IMR-90 (cell line): ENCODE measurements at regions not wholly inside any gene's neighbourhood (a gene's known extent, or its start where the extent isn't known, plus 50 kb on each side); places are given as distances from the start of the nearest gene placed in this dataset.

Source experiments
- CEBPB ChIP-seq: IDR thresholded peaks from 2 replicates; pipeline ENCODE4 v1.6.1; 2012; ENCODE audit warnings: low read depth, low read length, improper control_type of control experiment
- CHD1 ChIP-seq: IDR thresholded peaks from 2 replicates; pipeline ENCODE4 v1.6.1; 2012; ENCODE audit warnings: low read depth, low read length, improper control_type of control experiment
- FOS ChIP-seq: fragments of 150-350 bp; IDR thresholded peaks from 2 replicates; pipeline ENCODE4 v1.6.1; 2016; ENCODE audit warnings: low read depth, low read length
- MAFK ChIP-seq: IDR thresholded peaks from 2 replicates; pipeline ENCODE4 v1.6.1; 2012; ENCODE audit warnings: low read depth, low read length, improper control_type of control experiment
- MAZ ChIP-seq: IDR thresholded peaks from 2 replicates; pipeline ENCODE4 v1.6.1; 2012; ENCODE audit warnings: low read depth, mild to moderate bottlenecking, low read length, improper control_type of control experiment, moderate library complexity, borderline replicate concordance
- MXI1 ChIP-seq: IDR thresholded peaks from 2 replicates; pipeline ENCODE4 v1.6.1; 2012; ENCODE audit warnings: low read depth, mild to moderate bottlenecking, low read length, moderate library complexity, borderline replicate concordance
- NFE2L2 ChIP-seq: fragments of 150-350 bp; IDR thresholded peaks from 2 replicates; pipeline ENCODE4 v1.6.1; 2016; ENCODE audit warnings: low read depth, mild to moderate bottlenecking, low read length
- POLR2A ChIP-seq: IDR thresholded peaks from 2 replicates; pipeline ENCODE4 v1.6.1; 2012; ENCODE audit warnings: mild to moderate bottlenecking, low read depth, low read length
- RAD21 ChIP-seq: IDR thresholded peaks from 2 replicates; pipeline ENCODE4 v1.6.1; 2012; ENCODE audit warnings: low read length, improper control_type of control experiment
- RCOR1 ChIP-seq: IDR thresholded peaks from 2 replicates; pipeline ENCODE4 v1.6.1; 2012; ENCODE audit warnings: mild to moderate bottlenecking, low read length, improper control_type of control experiment; ENCODE audit not compliant: insufficient replicate concordance
- RFX5 ChIP-seq: IDR thresholded peaks from 2 replicates; pipeline ENCODE4 v1.8.0; 2012; ENCODE audit warnings: low read depth, mild to moderate bottlenecking, low read length, moderate library complexity
- TF ChIP-seq, protein P1 (sequence below): conservative IDR thresholded peaks from 2 replicates; pipeline ENCODE4 v1.5.1; 2012; ENCODE audit warnings: mild to moderate bottlenecking, low read depth, low read length, improper control_type of control experiment
- TF ChIP-seq, protein P2 (sequence below): fragments of 150-350 bp; IDR thresholded peaks from 2 replicates; pipeline ENCODE4 v1.6.1; 2017; ENCODE audit warnings: mild to moderate bottlenecking, antibody characterized with exemption, low read length, low read depth
- TF ChIP-seq, protein P3 (sequence below): fragments of 150-350 bp; IDR thresholded peaks from 2 replicates; pipeline ENCODE4 v1.6.1; 2016; ENCODE audit warnings: low read depth, mild to moderate bottlenecking, low read length, moderate library complexity, borderline replicate concordance

DNA sequence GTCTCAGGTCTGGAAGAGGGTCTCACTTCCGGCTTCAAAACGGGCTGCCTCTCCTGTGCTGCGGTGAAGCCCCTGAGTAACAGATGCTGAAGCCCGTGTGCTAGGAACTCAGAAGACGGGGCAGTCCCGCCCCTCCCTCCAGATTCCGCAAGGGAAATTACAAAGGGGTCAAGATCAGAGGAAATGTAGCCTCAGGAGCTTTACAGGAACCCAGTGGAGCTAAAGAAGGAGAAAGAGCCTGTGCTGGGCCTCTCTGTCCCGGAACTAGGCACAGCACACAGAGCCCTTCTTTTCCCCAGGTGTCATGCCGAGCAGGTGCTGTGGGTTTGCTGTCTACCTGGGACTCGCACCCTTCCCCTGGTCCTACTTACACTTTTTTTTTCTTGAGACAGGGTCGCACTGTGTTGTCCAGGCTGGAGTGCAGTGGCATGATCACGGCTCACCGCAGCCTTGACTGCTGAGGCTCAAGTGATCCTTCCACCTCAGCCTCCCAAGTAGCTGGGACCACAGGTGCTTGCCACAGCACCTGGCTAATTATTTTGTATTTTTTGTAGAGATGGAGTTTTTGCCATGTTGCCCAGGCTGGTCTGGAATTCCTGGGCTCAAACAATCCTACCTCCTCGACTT lies 72.7 kb upstream of the MAP4K4 start:
- TF ChIP-seq, protein P1, sequence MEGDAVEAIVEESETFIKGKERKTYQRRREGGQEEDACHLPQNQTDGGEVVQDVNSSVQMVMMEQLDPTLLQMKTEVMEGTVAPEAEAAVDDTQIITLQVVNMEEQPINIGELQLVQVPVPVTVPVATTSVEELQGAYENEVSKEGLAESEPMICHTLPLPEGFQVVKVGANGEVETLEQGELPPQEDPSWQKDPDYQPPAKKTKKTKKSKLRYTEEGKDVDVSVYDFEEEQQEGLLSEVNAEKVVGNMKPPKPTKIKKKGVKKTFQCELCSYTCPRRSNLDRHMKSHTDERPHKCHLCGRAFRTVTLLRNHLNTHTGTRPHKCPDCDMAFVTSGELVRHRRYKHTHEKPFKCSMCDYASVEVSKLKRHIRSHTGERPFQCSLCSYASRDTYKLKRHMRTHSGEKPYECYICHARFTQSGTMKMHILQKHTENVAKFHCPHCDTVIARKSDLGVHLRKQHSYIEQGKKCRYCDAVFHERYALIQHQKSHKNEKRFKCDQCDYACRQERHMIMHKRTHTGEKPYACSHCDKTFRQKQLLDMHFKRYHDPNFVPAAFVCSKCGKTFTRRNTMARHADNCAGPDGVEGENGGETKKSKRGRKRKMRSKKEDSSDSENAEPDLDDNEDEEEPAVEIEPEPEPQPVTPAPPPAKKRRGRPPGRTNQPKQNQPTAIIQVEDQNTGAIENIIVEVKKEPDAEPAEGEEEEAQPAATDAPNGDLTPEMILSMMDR: no peak
- no peak for TF ChIP-seq RCOR1
- no peak for TF ChIP-seq NFE2L2
- TF ChIP-seq POLR2A: no peak
- TF ChIP-seq RFX5: no peak
- TF ChIP-seq, protein P2, sequence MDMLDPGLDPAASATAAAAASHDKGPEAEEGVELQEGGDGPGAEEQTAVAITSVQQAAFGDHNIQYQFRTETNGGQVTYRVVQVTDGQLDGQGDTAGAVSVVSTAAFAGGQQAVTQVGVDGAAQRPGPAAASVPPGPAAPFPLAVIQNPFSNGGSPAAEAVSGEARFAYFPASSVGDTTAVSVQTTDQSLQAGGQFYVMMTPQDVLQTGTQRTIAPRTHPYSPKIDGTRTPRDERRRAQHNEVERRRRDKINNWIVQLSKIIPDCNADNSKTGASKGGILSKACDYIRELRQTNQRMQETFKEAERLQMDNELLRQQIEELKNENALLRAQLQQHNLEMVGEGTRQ: no peak
- no peak for TF ChIP-seq MAFK
- TF ChIP-seq CEBPB: no peak
- no peak for TF ChIP-seq FOS
- TF ChIP-seq MAZ: no peak
- no peak for TF ChIP-seq RAD21
- TF ChIP-seq MXI1: no peak
- TF ChIP-seq CHD1: no peak
- TF ChIP-seq, protein P3, sequence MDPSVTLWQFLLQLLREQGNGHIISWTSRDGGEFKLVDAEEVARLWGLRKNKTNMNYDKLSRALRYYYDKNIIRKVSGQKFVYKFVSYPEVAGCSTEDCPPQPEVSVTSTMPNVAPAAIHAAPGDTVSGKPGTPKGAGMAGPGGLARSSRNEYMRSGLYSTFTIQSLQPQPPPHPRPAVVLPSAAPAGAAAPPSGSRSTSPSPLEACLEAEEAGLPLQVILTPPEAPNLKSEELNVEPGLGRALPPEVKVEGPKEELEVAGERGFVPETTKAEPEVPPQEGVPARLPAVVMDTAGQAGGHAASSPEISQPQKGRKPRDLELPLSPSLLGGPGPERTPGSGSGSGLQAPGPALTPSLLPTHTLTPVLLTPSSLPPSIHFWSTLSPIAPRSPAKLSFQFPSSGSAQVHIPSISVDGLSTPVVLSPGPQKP: no peak
